MM.1S (cell line): ENCODE measurements at regions not wholly inside any gene's neighbourhood (a gene's known extent, or its start where the extent isn't known, plus 50 kb on each side); places are given as distances from the start of the nearest gene placed in this dataset.

Experiments used
- EZH2 ChIP-seq: fragments of 300-600 bp; sonication (generic); optimal IDR thresholded peaks from 2 replicates; pipeline ENCODE3; 2017; ENCODE audit warnings: low read depth, mild to moderate bottlenecking, antibody characterized with exemption, low read length, mixed read lengths
- TF ChIP-seq, protein P1 (sequence below): fragments of 300-600 bp; sonication (generic); IDR thresholded peaks from 2 replicates; pipeline ENCODE4 v1.5.1; 2016; ENCODE audit warnings: antibody characterized with exemption, low read length, mixed read lengths

DNA sequence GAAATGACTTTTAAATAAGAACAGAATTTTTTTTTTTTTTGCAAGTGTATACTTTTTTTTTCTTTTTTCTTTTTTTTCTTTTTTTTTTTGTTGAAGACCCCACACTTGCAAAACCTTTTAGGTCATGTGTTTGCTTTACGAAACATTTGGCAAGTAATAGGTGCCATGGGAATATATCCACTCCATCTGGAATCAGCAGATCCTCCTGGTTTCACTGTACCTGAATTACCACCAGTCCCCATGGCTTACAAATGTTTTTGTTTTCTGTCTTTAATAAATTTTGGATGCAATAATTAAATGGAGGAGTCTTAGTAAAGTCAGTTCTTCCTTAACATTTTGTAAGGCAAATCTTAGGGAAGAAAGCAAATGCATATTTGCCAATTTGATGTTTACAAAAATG, 559.7 kb upstream of the ZEB2 start:
- TF ChIP-seq, protein P1, sequence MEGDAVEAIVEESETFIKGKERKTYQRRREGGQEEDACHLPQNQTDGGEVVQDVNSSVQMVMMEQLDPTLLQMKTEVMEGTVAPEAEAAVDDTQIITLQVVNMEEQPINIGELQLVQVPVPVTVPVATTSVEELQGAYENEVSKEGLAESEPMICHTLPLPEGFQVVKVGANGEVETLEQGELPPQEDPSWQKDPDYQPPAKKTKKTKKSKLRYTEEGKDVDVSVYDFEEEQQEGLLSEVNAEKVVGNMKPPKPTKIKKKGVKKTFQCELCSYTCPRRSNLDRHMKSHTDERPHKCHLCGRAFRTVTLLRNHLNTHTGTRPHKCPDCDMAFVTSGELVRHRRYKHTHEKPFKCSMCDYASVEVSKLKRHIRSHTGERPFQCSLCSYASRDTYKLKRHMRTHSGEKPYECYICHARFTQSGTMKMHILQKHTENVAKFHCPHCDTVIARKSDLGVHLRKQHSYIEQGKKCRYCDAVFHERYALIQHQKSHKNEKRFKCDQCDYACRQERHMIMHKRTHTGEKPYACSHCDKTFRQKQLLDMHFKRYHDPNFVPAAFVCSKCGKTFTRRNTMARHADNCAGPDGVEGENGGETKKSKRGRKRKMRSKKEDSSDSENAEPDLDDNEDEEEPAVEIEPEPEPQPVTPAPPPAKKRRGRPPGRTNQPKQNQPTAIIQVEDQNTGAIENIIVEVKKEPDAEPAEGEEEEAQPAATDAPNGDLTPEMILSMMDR, result no peak
- no peak for TF ChIP-seq EZH2
